GM12872 (cell line): ENCODE measurements at regions not wholly inside any gene's neighbourhood (a gene's known extent, or its start where the extent isn't known, plus 50 kb on each side); places are given as distances from the start of the nearest gene placed in this dataset.

ENCODE experiments used
- CTCF ChIP-seq: IDR thresholded peaks from 3 replicates; pipeline ENCODE4 v1.5.1; 2011; ENCODE audit warnings: low read depth, mild to moderate bottlenecking, low read length, moderate library complexity; ENCODE audit not compliant: insufficient read depth

- no peak for TF ChIP-seq CTCF
Measured at GRCh38 chr4:96736352-96736889, 896.5 kb downstream of the PDHA2 start.

DNA sequence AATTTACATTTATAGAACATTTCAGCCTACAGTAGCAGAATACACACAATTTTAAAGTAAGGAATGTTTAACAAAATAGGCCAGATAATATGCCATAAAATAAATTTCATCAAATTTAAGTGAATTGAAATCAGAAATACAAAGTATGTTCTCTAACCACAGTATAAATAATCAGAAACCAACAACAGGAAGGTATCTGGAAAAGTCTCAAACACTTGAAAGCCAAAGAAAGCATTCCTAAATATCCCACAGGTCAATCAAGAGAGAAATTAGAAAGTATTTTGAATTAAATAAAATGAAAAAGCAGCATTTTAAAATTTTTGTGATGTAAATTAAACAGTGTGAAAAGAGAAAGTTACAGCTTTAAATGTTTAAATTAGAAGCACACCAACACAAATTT lies 899.2 kb downstream of the PDHA2 start:
- no peak for TF ChIP-seq CTCF

DNA sequence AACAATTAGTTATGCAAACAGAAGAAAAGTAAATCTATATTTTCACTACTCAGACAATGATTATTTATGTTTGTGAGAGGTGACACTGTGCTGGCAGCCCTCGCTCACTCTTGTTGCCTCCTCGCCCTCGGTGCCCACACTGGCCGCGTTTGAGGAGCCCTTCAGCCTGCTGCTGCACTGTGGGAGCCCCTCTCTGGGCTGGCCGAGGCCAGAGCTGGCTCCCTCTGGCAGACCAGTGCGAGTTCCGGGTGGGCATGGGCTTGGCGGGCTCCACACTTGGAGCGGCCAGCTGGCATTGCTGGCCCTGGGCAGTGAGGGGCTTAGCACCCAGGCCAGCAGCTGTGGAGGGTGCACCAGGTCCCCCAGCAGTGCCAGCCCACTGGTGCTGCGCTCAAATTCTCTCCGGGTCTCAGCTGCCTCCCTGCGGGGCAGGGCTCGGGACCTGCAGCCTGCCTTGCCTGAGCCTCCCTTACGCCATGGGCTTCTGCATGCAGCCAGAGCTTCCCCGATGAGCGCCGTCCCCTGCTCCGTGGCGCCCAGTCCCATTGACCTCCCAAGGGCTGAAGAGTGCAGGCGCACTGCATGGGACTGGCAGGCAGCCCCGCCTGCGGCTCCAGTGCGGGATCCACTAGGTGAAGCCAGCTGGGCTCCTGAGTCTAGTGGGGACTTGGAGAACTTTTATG lies 902.6 kb downstream of the PDHA2 start:
- TF ChIP-seq CTCF = no peak

DNA sequence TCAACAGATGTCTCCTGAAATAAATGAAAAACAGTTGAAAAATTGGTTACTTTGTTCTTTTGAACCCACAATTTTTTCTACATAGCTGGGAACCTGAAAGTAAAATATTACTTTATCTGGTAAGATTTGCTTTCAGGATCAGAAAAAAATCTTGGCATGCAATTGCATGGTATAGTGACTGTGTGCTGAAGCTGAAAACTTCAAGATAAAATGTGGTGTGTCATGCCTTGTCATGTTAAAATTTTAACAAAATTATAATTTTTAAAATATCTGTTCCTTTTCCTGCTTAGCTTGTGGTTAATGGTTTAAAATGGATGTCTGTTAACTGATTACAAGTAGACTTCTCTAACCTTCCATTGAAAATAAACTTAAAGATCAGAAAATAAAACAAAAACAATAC lies 904.8 kb downstream of the PDHA2 start:
- TF ChIP-seq CTCF = no peak

DNA sequence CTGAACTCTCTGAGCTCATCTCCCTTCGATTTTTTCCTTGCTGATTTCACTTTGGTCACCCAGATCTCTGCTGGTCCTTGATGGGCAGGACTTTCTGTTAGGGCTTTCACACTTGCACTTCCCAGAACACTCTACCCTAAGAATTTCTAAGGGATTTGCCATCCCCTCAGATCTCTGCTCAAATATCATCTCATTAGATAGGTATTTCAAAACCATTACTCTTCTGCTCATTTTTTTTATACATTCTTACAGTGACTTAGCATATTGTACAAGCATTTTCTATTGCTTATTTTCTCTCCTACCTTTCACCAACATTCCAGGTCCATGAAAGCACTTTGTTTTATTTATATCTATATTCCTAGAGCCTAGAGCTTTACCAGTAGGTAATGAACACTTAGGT lies 913.3 kb downstream of the PDHA2 start:
- TF ChIP-seq CTCF = no peak

- no peak for TF ChIP-seq CTCF
Measured at GRCh38 chr4:96755569-96756484, 915.9 kb downstream of the PDHA2 start.

GRCh38 chr4:96756584-96756983 lies 916.7 kb downstream of the PDHA2 start:
- no peak for TF ChIP-seq CTCF
